ENCODE measurements at regions not wholly inside any gene's neighbourhood (a gene's known extent, or its start where the extent isn't known, plus 50 kb on each side); places are given as distances from the start of the nearest gene placed in this dataset.

GRCh38 chr6:81215092-81215432 lies 537.4 kb downstream of the TENT5A start:
- TF ChIP-seq GATA2 (IDR thresholded peaks at IDR 0.05; ENCODE audit: low read depth, low read length) (no peak), GATA3 (IDR thresholded peaks at IDR 0.05; ENCODE audit: low read depth, low read length) (no peak)
